GM12875 (cell line): ENCODE measurements at regions not wholly inside any gene's neighbourhood (a gene's known extent, or its start where the extent isn't known, plus 50 kb on each side); places are given as distances from the start of the nearest gene placed in this dataset.

Source experiments
- H3K4me3 ChIP-seq: one replicate; pipeline ENCODE4 v1.5.1; 2011; ENCODE audit warnings: low read depth, low read length, control low read depth
- CTCF ChIP-seq: IDR thresholded peaks from 2 replicates; pipeline ENCODE4 v1.5.1; 2011; ENCODE audit warnings: low read depth, mild to moderate bottlenecking, control low read depth, inconsistent platforms, low read length, moderate library complexity, borderline replicate concordance; ENCODE audit not compliant: insufficient read depth

- TF ChIP-seq CTCF, result no peak
- no peak overlapping the region for H3K4me3 ChIP-seq
Measured at GRCh38 chr9:90547896-90548295, 94.7 kb downstream of the DIRAS2 start.

GRCh38 chr9:90552317-90552716, 90.3 kb downstream of the DIRAS2 start:
- no peak for TF ChIP-seq CTCF
- H3K4me3 ChIP-seq, result no peak overlapping the region

GRCh38 chr9:90555351-90556057, 87.1 kb downstream of the DIRAS2 start:
- H3K4me3 ChIP-seq, result no peak overlapping the region
- TF ChIP-seq CTCF, result no peak

- no peak overlapping the region for H3K4me3 ChIP-seq
- no peak for TF ChIP-seq CTCF
Measured at GRCh38 chr9:90556897-90557675, 85.5 kb downstream of the DIRAS2 start.

- TF ChIP-seq CTCF, result no peak
Measured at GRCh38 chr9:90559075-90560073, 83.2 kb downstream of the DIRAS2 start.

More at GRCh38 chr9:90559075-90560073, 83.2 kb downstream of the DIRAS2 start:
- no peak overlapping the region for H3K4me3 ChIP-seq
